ENCODE measurements at regions not wholly inside any gene's neighbourhood (a gene's known extent, or its start where the extent isn't known, plus 50 kb on each side); places are given as distances from the start of the nearest gene placed in this dataset.

GRCh38 chr22:22035203-22035602, 52.6 kb upstream of the TOP3B start:
- H3K36me3 ChIP-seq (ENCODE audit: insufficient read depth, low read depth, low read length), result no peaks in the 10 kb centered on the region
- no peak overlapping the region for H3K4me3 ChIP-seq (ENCODE audit: low read length)
- no peak overlapping the region for H3K27ac ChIP-seq (ENCODE audit: low read length)
- no peak overlapping the region for H3K9ac ChIP-seq (ENCODE audit: low read depth, low read length)
- peaks cover 100% of the 10 kb centered on the region for H3K27me3 ChIP-seq (ENCODE audit: insufficient read depth, low read length)
- H3K4me1 ChIP-seq (ENCODE audit: insufficient read depth, low read length), result no peaks in the 10 kb centered on the region
- no peaks in the 10 kb centered on the region for H3K9me3 ChIP-seq (ENCODE audit: insufficient read depth, low read depth, low read length)

- H3K27ac ChIP-seq (ENCODE audit: low read length), result no peak overlapping the region
- H3K27me3 ChIP-seq (ENCODE audit: insufficient read depth, low read length), result peaks cover 99% of the 10 kb centered on the region
- H3K4me3 ChIP-seq (ENCODE audit: low read length), result no peak overlapping the region
- H3K4me1 ChIP-seq (ENCODE audit: insufficient read depth, low read length), result no peaks in the 10 kb centered on the region
- no peak overlapping the region for H3K9ac ChIP-seq (ENCODE audit: low read depth, low read length)
- no peaks in the 10 kb centered on the region for H3K9me3 ChIP-seq (ENCODE audit: insufficient read depth, low read depth, low read length)
- H3K36me3 ChIP-seq (ENCODE audit: insufficient read depth, low read depth, low read length), result no peaks in the 10 kb centered on the region
Observed at GRCh38 chr22:22034469-22035132, 52.0 kb upstream of the TOP3B start.

GRCh38 chr22:22033803-22034468, 51.3 kb upstream of the TOP3B start:
- peaks cover 99% of the 10 kb centered on the region for H3K27me3 ChIP-seq (ENCODE audit: insufficient read depth, low read length)

GRCh38 chr22:22032906-22033802, 50.6 kb upstream of the TOP3B start:
- Histone ChIP-seq H3K9me3 (ENCODE audit: insufficient read depth, low read depth, low read length) (no peaks in the 10 kb centered on the region), H3K9ac (ENCODE audit: low read depth, low read length) (no peak overlapping the region), H3K4me1 (ENCODE audit: insufficient read depth, low read length) (no peaks in the 10 kb centered on the region), H3K36me3 (ENCODE audit: insufficient read depth, low read depth, low read length) (no peaks in the 10 kb centered on the region), H3K27me3 (ENCODE audit: insufficient read depth, low read length) (peaks cover 99% of the 10 kb centered on the region), H3K4me3 (ENCODE audit: low read length) (no peak overlapping the region), H3K27ac (ENCODE audit: low read length) (no peak overlapping the region)

More at GRCh38 chr22:22033803-22034468, 51.3 kb upstream of the TOP3B start:
- no peak overlapping the region for H3K27ac ChIP-seq (ENCODE audit: low read length)
- no peak overlapping the region for H3K4me3 ChIP-seq (ENCODE audit: low read length)
- H3K9me3 ChIP-seq (ENCODE audit: insufficient read depth, low read depth, low read length), result no peaks in the 10 kb centered on the region
- no peak overlapping the region for H3K9ac ChIP-seq (ENCODE audit: low read depth, low read length)
- no peaks in the 10 kb centered on the region for H3K4me1 ChIP-seq (ENCODE audit: insufficient read depth, low read length)
- H3K36me3 ChIP-seq (ENCODE audit: insufficient read depth, low read depth, low read length), result no peaks in the 10 kb centered on the region

- H3K9ac ChIP-seq (ENCODE audit: low read depth, low read length), result no peak overlapping the region
- no peaks in the 10 kb centered on the region for H3K36me3 ChIP-seq (ENCODE audit: insufficient read depth, low read depth, low read length)
- H3K4me3 ChIP-seq (ENCODE audit: low read length), result no peak overlapping the region
- no peaks in the 10 kb centered on the region for H3K9me3 ChIP-seq (ENCODE audit: insufficient read depth, low read depth, low read length)
- no peaks in the 10 kb centered on the region for H3K4me1 ChIP-seq (ENCODE audit: insufficient read depth, low read length)
- peaks cover 97% of the 10 kb centered on the region for H3K27me3 ChIP-seq (ENCODE audit: insufficient read depth, low read length)
- no peak overlapping the region for H3K27ac ChIP-seq (ENCODE audit: low read length)
Observed at GRCh38 chr22:22032099-22032905, 49.7 kb upstream of the TOP3B start.
